Stimulated activated CD4-positive, alpha-beta T cell treated with anti-CD3 and anti-CD28 coated beads, Interleukin-12 subunit alpha, Interleukin-12 subunit beta, amount 100 ng/mL, for 48 hours (primary cell): ENCODE measurements at regions not wholly inside any gene's neighbourhood (a gene's known extent, or its start where the extent isn't known, plus 50 kb on each side); places are given as distances from the start of the nearest gene placed in this dataset.
"Not testable (repeated sequence)": the region's sequence is repeated elsewhere in the genome, so short reads cannot be mapped to it uniquely, and the experiment has no call there.

Experiments
- DNase-seq, 3 donors: peaks; one replicate each; pipeline ENCODE4 v3.0.0-alpha.2; 2020; ENCODE audit warnings: low read depth in 2 of 3, low spot score in 1 of 3

- no peak for DNase-seq
Observed at GRCh38 chr11:115629456-115630015, 125.3 kb upstream of the CADM1 start.

DNA sequence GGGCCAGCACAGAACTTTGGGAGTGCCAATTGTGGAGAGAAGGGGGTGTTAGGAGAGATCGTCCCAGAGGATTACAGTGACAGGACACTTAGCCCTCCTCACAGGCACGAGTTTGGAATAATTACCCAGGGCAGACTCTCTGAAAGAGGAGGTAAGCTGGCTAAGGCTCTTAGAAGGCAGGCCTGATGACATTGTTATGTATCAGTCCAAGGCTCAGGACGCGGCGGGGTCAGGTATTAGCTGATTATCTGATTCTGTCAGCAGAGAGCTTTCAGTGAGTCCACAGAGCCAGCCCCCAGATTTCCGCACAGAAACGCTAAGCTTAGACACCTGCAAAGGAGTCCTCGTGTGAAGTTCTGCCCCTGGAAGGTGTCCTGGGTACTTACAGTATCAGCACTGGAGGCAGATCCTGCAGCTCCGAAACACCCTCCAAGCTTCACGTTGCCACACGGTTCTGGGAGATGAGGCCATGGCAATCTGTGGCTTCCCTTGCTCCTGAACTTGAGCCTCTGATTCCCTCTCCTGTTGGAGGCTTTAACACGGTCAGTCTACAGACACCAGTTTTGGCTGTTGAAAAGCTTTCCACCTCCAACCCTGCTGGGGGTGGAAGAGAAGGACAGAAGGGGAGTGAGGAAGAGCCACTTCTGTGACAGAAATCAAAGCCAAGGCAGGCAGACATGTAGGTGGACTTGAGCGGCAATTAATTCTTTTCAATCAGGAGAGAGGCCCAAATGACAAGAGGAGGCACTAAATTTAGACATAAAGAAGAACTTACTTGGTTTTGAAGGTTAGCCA, 123.6 kb upstream of the CADM1 start:
- DNase-seq = no peak

DNA sequence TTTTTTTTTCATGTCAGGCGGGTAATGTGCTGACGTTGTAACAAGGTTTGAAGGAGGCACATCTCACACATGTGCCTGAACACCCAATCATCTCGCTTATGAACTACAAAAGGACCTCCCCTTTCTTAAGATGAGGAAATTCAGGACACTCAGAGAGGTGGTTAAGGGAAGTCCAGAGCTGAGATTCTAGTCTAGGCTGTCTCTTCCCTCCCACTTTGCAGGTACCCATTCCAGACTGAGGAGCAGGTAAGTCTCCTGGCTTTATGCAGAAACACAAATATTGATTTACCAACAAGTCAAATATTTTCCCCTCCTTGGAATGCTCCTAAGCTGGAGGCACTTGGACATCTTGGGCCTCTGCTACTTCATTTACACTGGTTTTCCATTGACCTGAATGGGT, 122.9 kb upstream of the CADM1 start:
- no peak for DNase-seq

GRCh38 chr11:115626414-115626813, 122.2 kb upstream of the CADM1 start:
- no peak for DNase-seq

DNA sequence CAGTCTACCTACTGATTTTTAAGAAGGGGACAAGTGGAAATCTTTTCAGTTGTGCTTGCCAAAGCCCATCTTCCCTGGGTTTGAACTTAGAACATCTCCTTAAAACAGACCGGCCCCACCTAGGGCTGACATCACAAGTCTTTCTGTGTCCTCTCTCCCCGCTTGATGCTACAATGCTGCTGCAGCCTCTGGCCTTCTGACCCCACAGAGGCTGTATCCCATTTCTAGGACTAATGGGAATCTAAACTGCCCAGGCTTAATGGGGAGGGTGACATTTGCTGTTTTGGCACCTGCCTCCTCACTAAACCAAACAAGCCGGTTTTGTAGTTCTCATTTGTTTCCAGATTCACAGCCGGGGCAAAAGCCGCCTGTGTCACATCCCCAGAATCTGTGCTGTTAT, 121.3 kb upstream of the CADM1 start:
- DNase-seq = no peak

GRCh38 chr11:115624065-115624464, 119.8 kb upstream of the CADM1 start:
- DNase-seq = no peak

DNA sequence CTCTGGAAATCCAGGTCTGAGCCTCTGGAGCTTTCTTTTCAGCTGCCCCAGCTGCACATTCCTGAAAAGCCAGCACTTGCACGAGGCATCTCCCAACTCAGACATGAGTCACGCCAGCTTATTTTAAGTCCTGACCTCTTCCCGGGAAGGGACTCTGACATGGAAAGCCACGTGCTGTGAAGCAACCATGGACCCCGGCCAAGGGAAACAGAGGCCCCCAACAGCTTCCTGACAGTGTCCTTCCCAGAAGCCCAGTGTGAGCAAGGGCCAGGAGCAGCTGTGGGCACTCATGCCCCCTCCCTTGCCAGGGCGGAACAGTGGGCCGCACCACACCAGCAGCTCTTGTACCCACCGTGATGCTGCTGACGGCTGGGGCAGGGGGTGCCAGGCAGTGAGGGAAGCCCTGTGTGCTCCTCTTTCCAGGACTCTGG, 118.8 kb upstream of the CADM1 start:
- no peak for DNase-seq

GRCh38 chr11:115618428-115618827, 114.2 kb upstream of the CADM1 start:
- DNase-seq = no peak

GRCh38 chr11:115617767-115618166, 113.6 kb upstream of the CADM1 start:
- no peak for DNase-seq

DNA sequence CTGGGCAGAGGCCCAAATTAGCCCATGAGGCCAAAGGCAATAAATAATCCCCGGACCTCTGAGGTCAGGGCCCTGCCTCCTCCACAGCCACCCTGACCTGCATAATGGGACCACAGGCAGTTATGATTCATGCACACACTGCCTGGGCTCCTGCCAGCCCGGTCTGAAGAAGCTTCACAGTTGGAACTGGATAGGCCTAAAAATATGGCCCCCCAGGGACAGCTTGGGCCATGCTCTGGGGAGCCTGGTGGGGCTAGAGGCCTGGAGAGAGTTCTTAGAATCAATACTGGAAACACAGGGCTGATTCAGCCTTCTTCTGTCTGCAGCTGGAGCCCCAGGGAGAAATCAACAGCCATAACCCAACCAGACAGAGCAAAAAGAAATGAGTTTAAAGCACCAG, 112.8 kb upstream of the CADM1 start:
- DNase-seq = no peak

DNA sequence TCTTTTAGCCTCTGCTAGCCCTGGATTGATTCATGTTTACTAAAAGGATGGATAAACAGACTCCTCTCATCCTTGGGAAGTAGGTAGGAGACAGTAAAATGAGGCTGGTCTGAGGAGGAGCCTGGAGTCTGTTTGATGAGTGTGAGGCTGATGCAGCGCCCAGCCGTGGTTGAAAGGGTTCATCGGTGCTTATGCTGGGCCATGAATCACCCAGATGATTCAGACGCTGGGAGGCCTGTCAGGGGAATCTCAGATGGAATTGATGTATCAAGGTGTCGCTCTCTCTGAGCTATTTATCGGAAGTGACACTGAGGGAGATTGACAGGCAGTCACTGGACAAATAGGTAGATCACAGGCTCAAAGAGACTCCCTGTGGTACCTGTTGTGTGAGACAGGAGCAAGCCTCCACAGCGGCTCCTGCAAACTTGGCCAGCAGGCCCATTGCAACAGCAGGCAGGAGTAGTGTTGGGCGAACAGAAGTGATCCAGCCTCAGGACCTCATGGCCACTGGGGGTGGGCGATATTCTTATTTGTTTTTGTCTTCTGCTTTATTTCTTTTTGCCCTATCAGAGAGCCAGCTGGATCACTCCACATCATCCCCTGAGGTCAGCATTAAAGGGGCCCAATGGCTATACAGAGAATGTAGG, 109.9 kb upstream of the CADM1 start:
- no peak for DNase-seq

DNA sequence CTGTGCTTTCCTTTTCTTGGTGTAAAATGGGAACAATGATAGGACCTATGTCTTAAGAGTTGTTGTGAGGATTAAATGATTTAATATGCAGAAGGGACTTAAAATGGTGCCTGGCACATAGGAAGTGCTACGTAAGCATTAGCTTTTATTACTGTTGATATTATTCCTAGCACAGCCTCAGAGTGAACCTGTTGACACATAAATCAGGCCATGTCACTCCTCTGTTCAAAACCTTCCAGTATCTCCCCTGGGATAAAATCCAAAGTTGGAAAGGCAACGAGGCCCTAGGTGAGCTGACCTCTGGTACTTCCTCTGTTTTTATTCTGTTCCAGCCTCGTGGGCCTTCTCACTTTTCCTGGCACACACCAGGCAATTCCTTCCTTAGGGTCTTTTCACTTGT, 108.8 kb upstream of the CADM1 start:
- no peak for DNase-seq

GRCh38 chr11:115612046-115612730, 108.0 kb upstream of the CADM1 start:
- no peak for DNase-seq

GRCh38 chr11:115611343-115611742, 107.1 kb upstream of the CADM1 start:
- no peak for DNase-seq

DNA sequence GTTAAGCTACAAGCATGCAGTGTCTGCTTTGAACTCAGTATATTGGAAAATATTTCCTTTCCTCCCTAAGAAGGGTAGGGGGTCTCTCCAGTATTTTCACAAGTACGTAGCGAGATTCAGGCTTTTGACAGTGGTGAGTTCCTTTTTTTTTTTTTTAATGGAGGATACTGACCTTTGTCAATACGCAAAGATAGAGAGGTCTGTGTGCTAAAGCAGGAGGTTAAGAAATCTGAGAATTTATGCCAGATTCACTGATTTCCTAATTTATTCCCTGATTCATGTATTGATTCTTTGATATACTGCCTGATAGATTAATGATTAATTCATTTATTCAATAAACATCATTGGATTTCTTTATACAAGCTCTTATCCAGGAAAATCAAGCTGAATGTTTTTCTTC, 106.7 kb upstream of the CADM1 start:
- no peak for DNase-seq

DNA sequence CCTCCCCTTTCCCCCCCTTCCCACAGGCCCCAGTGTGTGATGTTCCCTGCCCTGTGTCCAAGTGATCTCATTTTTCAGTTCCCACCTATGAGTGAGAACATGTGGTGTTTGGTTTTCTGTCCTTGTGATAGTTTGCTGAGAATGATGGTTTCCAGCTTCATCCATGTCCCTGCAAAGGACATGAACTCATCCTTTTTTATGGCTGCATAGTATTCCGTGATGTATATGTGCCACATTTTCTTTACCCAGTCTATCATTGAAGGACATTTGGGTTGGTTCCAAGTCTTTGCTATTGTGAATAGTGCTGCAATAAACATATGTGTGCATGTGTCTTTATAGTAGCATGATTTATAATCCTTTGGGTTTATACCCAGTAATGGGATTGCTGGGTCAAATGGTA, 106.0 kb upstream of the CADM1 start:
- DNase-seq = not testable (repeated sequence)

DNA sequence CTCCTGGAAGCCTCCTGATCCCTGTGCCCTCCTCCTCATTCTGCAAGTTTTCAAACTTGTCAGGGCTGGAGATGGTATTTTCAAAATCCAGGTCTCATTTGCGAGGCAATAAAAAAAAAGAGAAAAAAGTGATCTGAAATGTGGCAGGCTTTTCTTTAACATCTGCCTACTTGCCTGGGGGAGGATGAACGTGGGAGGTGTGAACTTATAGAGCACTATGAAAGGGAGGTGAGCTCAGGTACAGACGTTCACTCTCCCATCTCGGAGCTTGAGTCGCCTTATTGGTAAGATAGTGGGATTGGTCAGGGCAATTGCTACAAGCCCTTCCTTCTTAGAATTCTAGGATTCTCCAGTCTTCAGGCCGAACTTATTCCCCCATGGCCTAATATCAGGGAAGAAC, 104.8 kb upstream of the CADM1 start:
- no peak for DNase-seq

DNA sequence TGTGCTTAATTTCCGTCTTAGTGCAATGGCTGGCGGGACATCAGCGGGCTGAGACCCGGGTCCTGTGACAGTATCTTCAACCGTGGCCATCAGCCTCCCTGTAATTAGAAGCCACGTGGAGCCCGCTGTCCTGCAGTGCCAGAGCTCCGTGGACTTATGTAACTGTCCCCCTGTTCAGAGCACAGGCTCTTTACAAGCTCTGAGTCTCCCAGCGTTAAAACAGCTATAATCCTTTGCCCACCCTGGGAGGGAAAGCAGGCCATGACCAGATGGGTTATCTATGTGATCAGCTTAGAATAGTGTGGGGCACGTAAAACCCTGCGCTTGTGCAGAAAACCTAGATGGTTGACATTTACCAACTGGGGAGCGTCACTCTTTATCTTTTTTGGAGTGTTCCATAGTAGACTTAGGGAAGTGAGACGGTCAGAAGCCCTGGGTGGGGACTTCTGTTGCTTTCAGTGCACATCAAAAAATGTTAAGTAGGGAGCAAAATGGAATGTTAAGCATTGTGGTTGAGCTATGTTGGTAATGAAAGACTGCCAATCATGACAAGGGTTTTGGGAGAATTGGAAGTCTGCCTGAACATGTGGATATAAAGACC, 103.5 kb upstream of the CADM1 start:
- no peak for DNase-seq

DNA sequence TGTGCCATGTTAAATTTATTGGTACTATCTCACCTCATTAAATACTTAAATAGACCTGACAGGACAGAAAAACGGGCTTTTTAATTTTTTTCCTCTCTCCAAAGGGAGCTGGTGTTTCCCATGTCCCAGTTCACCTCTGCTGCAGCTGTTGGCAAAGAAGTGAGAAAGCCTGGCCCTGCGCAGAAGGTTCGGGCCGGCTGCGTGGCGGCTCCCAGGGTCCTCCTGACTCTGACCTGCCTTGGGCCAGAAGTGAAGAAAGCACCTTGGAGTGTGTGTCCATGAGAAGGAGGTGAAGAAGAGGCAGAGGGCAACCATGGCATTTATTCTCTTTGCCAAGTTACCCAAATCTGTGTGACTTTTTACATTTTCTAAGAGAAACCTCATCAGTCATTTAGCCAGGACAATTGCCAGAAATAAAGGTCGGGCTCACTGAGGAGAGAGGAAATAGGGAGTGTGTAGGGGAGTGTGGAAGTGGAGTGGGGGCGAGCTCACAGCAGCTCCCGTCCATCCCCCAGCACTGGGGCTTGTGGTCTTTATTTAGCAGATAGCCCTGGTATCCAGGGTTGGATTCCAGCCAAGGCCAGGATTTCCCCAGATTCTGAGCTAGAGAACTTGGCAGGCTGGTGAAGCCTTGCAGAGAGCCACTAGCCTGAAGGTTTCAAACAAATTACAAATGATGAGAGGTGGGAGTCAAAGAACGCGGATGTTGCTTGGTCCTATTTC, 102.4 kb upstream of the CADM1 start:
- DNase-seq = no peak

DNA sequence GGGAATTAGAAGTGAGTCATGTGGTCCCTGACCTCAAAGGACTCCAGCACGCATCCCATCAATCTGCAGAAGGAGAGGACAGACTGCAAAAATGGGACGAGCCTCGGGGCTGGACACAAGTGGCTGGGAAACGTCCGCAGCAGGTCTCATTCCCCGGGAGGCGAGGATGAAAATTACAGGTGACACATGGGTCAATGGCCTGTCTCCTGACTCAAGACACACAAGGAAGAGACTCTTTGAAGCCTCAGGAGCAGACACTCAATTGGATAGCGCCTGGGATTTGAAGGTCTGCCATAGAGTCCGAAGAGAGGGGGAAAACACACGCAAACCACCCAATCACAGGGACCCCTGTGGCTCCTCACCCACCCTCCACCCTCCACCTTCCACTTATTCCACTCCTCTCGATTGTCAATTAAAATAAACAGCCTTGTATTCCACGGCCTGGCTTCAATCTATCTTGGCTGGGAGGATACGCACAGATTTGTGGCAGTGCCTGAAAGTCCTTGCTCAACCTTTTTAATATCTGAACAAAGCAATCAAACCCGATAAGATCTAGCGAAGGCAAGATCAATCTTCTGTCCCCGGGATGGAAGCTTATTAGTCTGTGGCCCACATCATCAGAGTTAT, 101.8 kb upstream of the CADM1 start:
- no peak for DNase-seq
